Thymus (tissue), 11 donors: ENCODE measurements at regions not wholly inside any gene's neighbourhood (a gene's known extent, or its start where the extent isn't known, plus 50 kb on each side); places are given as distances from the start of the nearest gene placed in this dataset.

Experiments used
- DNase-seq, 9 donors: peaks; one replicate each; pipeline ENCODE4 v3.0.0-alpha.2; 2013; ENCODE audit warnings: low spot score in 9 of 9, low read depth in 6 of 9, missing footprints in 1 of 9
- H3K27ac ChIP-seq, 2 donors: one replicate each; pipeline ENCODE4 v1.5.1; 2013; ENCODE audit warnings: control low read depth in 1 of 2, low read depth in 1 of 2, low read length in 1 of 2, mild to moderate bottlenecking in 1 of 2, moderate library complexity in 1 of 2
- H3K27me3 ChIP-seq, 2 donors: one replicate each; pipeline ENCODE4 v1.5.1; 2013; ENCODE audit warnings: low read length in 1 of 2; ENCODE audit not compliant: control insufficient read depth in 2 of 2, insufficient read depth in 1 of 2
- H3K36me3 ChIP-seq, 2 donors: one replicate each; pipeline ENCODE4 v1.5.1; 2013; ENCODE audit warnings: low read length in 1 of 2, mild to moderate bottlenecking in 1 of 2, moderate library complexity in 1 of 2; ENCODE audit not compliant: control insufficient read depth in 2 of 2, insufficient read depth in 2 of 2
- H3K4me1 ChIP-seq, 2 donors: one replicate each; pipeline ENCODE4 v1.5.1; 2013; ENCODE audit warnings: low read length in 2 of 2; ENCODE audit not compliant: control insufficient read depth in 2 of 2, insufficient read depth in 2 of 2
- H3K4me3 ChIP-seq, 2 donors: one replicate each; pipeline ENCODE4 v1.5.1; 2013; ENCODE audit warnings: low read length in 2 of 2, control low read depth in 1 of 2, mild to moderate bottlenecking in 1 of 2
- H3K9me3 ChIP-seq, 2 donors: one replicate each; pipeline ENCODE4 v1.5.1; 2013; ENCODE audit warnings: low read length in 1 of 2, mild to moderate bottlenecking in 1 of 2; ENCODE audit not compliant: control insufficient read depth in 2 of 2, insufficient read depth in 1 of 2
- WGBS: extraction: QIAGEN DNeasy Blood & Tissue Kit; methylation state at CpG from one replicate; pipeline ENCODE4 v1.1.7; 2013; 5-methylcytosine and 5-hydroxymethylcytosine counted together
- donor health status: healthy.

- Histone ChIP-seq H3K27ac (no peak overlapping the region), H3K27me3 (peaks cover 4 to 10% of the 10 kb centered on the region in 2 donors), H3K9me3 (no peaks in the 10 kb centered on the region), H3K36me3 (no peaks in the 10 kb centered on the region), H3K4me3 (no peak overlapping the region), H3K4me1 (no peaks in the 10 kb centered on the region)
- 55% methylated on average over 9 of the region's 9 CpGs for WGBS
- DNase-seq = peak; percentile 30 to 86 (median 72)
Measured at GRCh38 chr5:79857714-79858409, 133.2 kb downstream of the MTX3 start.

GRCh38 chr5:79856456-79857055 lies 134.5 kb downstream of the MTX3 start:
- WGBS = 96% methylated on average over 9 of the region's 9 CpGs
- no peak for DNase-seq
- no peaks in the 10 kb centered on the region for H3K9me3 ChIP-seq

GRCh38 chr5:79853676-79854418 lies 137.2 kb downstream of the MTX3 start:
- Histone ChIP-seq H3K27me3 (peaks cover 0 to 7% of the 10 kb centered on the region in 2 donors), H3K4me1 (no peaks in the 10 kb centered on the region), H3K27ac (no peak overlapping the region), H3K4me3 (no peak overlapping the region), H3K9me3 (no peaks in the 10 kb centered on the region), H3K36me3 (no peaks in the 10 kb centered on the region)
- WGBS = 94% methylated on average over 8 of the region's 8 CpGs
- no peak for DNase-seq

More at GRCh38 chr5:79856456-79857055, 134.5 kb downstream of the MTX3 start:
- Histone ChIP-seq H3K36me3 (no peaks in the 10 kb centered on the region), H3K27me3 (peaks cover 4 to 10% of the 10 kb centered on the region in 2 donors), H3K27ac (no peak overlapping the region), H3K4me3 (no peak overlapping the region), H3K4me1 (no peaks in the 10 kb centered on the region)

DNA sequence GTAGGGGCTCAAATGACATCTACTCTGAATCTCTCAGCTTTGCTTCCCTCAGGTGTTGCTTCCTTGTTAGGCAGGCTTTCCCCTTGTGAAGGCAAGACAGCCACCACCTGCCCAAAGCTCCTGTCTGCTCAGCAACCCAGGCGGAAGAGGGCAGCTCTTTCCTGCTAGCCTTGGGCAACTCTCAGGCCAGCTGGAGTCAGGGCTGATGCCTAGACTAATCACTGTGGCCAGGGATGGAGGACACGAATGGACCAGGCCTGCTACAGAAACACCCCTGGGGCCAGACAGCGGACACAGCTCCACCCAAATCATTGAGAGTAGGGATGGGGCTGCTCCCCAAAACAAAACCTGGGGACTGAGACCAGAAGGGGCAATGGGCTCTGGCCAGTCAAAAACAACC lies 138.0 kb downstream of the MTX3 start:
- Histone ChIP-seq H3K27me3 (peaks cover 0 to 6% of the 10 kb centered on the region in 2 donors), H3K27ac (no peak overlapping the region), H3K4me3 (no peak overlapping the region), H3K4me1 (no peaks in the 10 kb centered on the region), H3K36me3 (no peaks in the 10 kb centered on the region), H3K9me3 (no peaks in the 10 kb centered on the region)
- 96% methylated on average over 3 of the region's 3 CpGs for WGBS
- no peak for DNase-seq

DNA sequence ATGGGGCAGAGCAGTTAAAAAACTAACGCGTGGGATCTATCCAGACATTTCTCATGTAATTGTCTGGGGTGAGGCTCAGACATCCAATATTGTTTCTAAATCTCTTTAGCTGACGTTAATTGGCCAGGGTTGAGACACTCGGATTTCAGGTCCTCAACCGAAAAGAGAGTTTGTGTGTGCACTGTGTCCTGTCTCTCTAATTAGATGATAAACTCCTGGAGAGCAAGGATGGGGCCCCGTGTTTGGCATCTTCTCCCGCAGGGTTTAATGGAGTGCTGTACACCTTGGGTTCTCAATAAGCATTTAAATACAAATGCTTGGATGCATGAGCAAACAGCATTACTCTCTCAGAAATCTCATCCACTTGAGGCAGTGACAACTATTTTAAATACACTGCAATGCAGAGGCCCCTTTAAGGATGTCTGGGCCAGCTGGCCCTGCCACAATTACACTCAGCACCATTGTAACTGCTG lies 139.6 kb downstream of the MTX3 start:
- DNase-seq = no peak
- Histone ChIP-seq H3K9me3 (no peaks in the 10 kb centered on the region), H3K27me3 (peaks cover 0 to 6% of the 10 kb centered on the region in 2 donors), H3K4me1 (no peaks in the 10 kb centered on the region), H3K36me3 (no peaks in the 10 kb centered on the region), H3K4me3 (no peak overlapping the region), H3K27ac (no peak overlapping the region)
- WGBS = 92% methylated on average over 7 of the region's 7 CpGs

GRCh38 chr5:79850941-79851340 lies 140.1 kb downstream of the MTX3 start:
- 90% methylated on average over 5 of the region's 5 CpGs for WGBS
- no peak overlapping the region for H3K27ac ChIP-seq
- no peak for DNase-seq
- no peak overlapping the region for H3K4me3 ChIP-seq
- H3K27me3 ChIP-seq = peaks cover 0 to 6% of the 10 kb centered on the region in 2 donors
- H3K36me3 ChIP-seq = no peaks in the 10 kb centered on the region
- no peaks in the 10 kb centered on the region for H3K4me1 ChIP-seq
- H3K9me3 ChIP-seq = no peaks in the 10 kb centered on the region

- DNase-seq = no peak
- H3K27me3 ChIP-seq = peaks cover 0 to 6% of the 10 kb centered on the region in 2 donors
- H3K4me1 ChIP-seq = no peaks in the 10 kb centered on the region
- no peak overlapping the region for H3K4me3 ChIP-seq
- no peaks in the 10 kb centered on the region for H3K36me3 ChIP-seq
- H3K9me3 ChIP-seq = no peaks in the 10 kb centered on the region
- WGBS = 98% methylated on average over 10 of the region's 10 CpGs
- H3K27ac ChIP-seq = no peak overlapping the region
Measured at GRCh38 chr5:79850316-79850822, 140.7 kb downstream of the MTX3 start.

DNA sequence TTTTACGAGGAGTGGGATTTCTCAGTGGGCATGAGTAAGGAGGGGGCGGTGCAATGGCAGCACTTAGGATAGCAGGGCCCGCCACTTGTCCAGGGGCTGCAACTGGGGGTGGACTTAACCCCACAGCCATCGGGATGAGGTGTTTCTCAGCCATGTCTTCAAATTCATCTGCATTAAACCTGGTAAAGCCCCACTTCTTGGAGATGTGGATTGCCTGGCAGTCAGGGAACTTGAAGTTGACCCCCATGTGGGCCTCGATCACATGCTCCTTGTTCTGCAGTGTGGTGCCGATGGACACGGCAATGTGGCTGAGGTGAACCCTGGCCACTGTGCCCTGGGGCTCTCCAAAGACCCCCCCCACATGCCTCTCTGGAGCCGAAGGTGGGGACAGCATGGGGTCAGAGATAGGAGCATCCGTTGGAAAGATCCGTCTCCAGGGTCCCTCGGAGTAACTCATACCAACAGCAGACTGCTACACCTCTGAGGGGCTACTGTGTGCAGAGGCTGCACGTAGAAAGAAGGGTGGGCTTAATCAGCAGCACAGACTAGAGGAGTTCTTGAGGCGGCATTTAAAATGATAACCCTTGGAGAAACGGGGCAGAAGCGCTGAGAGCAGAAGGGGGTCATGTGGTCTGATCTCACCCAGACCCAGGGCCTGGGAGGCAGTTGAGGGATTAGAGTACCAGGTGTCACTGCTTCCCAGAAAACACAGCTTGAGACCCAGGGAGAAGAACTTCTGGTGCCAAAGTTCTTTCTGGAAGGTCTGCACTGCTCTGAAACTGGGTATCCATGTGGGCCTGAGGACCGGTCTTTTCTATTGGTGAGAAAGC lies 141.4 kb downstream of the MTX3 start:
- no peaks in the 10 kb centered on the region for H3K4me1 ChIP-seq
- no peaks in the 10 kb centered on the region for H3K36me3 ChIP-seq
- peaks cover 0 to 6% of the 10 kb centered on the region in 2 donors for H3K27me3 ChIP-seq
- H3K27ac ChIP-seq = no peak overlapping the region
- 97% methylated on average over 16 of the region's 16 CpGs for WGBS
- DNase-seq = no peak
- no peaks in the 10 kb centered on the region for H3K9me3 ChIP-seq
- no peak overlapping the region for H3K4me3 ChIP-seq
